GM18520 (cell line): ENCODE measurements at regions not wholly inside any gene's neighbourhood (a gene's known extent, or its start where the extent isn't known, plus 50 kb on each side); places are given as distances from the start of the nearest gene placed in this dataset.
"Not testable (repeated sequence)": the region's sequence is repeated elsewhere in the genome, so short reads cannot be mapped to it uniquely, and the experiment has no call there.

ENCODE experiments used
- ATAC-seq: cut with Tn5 transposase; IDR thresholded peaks from one replicate; pipeline ENCODE4 v1.9.1; 2021; ENCODE audit not compliant: unreplicated experiment

DNA sequence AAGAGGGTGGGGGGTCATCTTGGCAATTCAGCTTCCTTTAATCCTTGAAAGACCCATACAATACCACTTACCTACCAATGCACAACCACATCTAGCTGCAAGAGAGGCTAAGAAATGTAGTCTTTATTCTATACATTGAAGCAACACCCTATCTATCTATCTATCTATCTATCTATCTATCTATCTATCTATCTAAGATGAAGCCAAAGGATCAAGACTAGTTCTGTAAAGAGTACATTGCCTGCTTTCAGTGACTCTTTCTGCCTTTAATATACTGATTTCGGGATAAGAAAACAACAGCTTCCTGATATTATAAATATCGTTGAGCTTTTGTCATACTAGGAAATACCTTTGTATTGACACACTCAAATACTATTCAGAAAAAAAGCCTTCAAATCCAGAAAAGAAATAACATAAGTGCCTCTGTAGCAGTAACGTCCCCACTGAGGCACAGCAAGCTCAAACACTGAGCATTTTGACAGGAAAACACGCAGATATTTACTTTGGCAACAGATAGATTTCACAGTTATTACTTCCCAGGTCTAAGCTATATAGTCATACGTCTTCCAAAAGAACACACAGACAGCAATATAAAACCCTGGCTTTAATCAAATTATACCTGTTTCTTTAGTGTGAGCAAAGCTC is 139.4 kb upstream of the SERTAD2 start:
- ATAC-seq: no peak

DNA sequence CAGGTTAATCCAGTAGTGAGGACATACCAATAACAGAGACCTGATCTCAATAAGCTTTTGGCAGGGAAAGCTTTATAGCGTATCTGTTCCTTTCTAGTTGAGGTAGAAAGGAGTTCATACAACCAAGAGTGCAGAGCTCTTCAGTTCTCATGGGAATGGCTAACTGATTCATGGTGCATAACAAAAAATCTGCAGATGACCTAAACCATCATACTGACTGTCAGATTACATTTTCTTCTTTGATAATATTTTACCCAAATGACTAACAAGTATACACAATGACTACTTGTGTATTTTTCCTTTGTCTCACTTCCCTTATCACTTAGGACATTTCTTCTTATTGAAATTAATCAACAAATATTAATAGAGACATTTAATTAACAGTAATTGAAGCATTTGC is 140.0 kb upstream of the SERTAD2 start:
- peak; percentile 58 for ATAC-seq

DNA sequence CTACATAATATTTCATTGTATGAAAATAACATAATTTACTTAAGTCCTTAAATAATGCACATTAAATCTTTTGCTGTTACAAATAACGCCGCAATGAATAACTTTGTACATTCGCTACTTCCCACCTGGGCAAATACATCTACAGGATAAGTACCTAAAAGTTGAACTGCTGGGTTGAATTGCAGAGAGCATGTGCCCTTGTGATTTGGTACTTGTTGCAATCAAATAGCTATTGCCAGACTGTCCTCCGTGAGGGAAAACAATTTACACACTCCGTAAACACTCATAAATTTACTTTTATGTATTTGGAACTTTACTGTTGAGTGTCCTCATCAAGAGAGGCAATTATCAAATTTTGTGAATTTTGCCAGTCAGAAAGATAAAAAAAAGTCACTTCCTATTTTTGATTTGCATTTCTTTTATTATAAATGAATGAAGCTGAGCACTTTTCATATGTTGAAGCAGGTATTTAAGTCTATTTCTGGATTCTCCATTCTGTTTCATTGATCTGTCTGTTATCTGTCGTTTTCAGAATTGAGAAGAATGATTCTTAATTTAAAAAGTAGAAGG is 140.8 kb upstream of the SERTAD2 start:
- ATAC-seq: no peak

DNA sequence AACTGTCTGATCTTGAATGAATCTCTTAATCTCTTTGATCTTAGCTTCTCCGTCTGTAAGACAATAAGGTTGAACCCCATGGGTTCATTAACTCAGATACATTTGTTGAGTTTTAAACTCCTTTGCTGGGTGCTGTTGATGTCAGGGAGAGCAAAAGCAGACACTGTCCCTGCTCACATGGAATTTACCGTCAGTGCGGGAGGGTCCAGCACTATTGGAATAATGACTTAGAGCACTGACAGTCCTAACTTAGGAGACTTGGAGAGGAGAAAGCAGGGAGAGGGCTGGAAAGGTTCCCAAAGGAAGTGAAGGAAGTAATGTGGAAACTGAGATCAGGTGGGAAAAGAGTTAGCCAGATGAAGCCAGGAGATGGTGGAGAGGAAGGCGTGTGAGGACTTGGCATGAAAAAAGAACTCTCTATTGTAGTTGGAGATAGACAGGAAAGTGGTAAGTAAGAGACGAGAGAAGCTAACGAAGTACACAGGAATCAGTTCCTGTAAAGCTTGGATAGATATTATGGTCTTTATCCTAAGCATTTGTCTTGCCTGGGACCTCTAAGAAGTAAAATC is 141.4 kb upstream of the SERTAD2 start:
- ATAC-seq: no peak

DNA sequence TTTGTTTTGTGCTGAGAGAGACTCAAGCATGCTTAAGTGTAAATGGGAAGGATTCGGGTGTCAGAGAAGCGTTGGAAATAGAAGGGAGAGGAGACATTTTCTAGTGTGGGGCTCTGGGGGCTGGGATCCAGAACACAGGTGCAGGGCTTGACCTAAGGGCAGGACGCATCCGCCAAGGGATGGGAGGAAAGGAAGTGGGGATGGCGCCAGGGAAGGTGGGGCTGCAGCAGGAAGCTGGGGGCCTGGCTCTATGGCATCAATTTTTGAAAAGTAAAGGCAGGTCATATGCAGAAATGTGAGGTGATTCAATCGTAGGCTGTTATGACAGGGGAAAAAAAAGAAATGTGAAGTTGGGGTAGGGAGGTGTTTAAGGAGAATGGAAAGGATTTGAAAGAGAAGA is 143.2 kb upstream of the SERTAD2 start:
- ATAC-seq: no peak

DNA sequence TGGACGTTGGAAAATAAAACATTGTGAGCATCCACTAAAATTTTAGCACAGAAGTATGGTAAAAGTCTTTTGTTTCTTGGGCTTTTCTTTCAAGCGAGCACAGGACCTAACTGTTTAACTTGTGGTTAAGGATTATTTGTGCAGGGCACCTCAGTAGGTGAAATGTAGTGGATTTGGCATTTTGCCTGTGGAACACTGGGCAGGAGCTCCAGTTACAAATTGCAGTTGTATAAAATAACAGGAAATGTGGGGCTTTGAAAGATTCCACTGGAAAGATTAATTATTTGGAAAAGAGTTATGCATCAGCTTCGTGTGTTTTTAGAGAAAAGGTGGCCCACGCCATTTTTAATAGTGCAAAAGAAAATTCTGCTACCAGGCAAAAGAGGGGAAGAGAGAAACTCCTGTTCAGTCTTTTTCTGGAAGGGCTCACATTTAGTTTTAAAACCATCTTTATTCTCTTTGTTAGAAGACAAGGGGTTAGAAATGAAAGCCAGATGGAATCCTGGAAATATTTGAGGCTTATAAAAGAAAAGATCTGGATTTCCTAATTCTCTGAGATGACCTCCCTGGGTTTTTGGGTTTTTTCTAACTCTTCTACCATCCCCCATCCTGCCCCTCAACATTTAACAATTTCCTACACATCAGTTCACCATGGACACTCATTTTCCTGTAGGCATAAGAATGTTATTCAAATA is 144.3 kb upstream of the SERTAD2 start:
- ATAC-seq: no peak

DNA sequence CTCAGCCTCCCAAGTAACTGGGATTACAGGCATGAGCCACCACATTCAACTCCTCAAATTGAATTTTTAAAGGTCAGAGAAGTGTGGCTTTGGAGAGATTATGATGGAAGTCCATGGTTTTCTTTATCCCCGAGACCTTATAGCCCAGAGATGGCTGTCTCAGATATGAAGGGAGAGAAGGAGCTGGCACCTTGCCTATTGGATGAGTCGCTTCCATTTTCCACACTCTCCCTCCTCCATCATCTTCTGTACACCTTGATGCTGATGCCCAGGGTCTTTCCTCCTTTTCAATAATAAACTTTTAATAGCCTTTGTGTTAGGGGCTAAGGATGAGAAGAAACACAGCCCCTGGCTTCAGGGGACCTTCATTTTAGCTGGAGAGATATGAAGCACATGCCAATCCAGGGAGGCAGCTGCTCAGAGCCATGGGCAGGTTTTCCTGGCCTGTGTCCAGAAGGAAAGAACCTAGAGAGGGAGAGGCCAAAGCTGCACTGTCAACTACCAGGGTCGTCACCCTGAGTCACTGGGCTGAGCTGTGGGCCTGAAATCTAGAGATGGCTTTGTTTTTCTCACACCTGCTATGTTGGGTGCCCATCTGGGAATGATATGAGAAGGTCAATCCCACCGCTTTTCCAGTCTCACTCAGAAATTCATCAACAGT is 146.0 kb upstream of the SERTAD2 start:
- no peak for ATAC-seq

DNA sequence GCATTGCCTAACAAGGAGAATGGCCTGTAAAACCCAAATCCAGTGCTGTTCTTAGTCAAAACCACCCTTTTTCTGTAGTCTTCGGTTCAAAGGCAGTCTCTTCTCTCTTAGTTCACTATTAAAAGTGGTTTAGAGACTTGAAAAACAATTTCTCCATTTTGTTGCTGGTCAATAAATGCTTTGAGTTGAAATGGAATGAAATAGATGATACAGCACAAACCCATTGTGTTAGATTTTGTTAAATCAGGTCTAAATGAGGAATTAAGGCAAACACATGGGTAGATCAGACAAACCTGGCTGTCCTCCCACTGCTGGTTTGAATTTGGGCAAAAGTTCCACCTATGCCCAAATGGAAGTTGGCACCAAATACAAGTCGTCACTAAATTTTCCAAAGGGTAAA is 150.1 kb upstream of the SERTAD2 start:
- ATAC-seq: no peak

DNA sequence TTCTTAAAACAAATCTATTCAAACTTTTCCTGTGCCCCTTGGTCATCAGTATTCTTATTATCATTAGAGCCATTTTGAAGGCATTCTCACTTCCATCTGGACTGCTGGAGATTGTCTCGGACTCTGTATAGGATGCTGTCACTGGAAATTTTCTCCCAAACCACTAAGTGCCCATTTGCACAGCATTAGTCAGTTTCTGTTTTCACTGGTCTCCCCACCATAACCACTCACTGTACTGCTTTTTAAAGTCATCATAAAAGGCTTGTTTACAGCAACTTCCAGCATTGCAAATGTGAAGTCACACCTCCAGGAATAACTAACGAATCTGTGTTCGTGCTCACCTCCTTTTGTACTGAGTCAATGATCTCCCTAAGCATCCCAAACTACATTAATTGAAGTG is 150.9 kb upstream of the SERTAD2 start:
- no peak for ATAC-seq

DNA sequence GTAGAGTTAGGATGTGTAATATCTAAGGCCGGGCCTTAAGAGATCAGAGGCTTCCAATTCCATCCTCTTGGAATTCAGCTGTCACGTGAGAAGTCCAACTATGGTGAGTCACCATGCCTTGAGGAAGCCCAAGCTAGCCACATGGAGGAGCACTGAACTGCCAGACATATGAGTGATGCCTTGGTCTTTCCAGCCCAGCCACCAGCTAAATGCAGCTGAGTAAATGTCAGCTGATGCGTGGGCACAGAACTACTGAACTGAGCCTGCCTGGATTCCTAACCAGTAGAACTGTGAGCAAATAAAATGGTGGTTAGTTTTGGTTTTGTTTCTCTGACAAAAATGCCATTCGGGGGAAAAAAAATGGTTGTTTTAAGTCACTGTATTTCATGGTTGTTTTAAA is 153.7 kb upstream of the SERTAD2 start:
- ATAC-seq: peak; percentile 58

DNA sequence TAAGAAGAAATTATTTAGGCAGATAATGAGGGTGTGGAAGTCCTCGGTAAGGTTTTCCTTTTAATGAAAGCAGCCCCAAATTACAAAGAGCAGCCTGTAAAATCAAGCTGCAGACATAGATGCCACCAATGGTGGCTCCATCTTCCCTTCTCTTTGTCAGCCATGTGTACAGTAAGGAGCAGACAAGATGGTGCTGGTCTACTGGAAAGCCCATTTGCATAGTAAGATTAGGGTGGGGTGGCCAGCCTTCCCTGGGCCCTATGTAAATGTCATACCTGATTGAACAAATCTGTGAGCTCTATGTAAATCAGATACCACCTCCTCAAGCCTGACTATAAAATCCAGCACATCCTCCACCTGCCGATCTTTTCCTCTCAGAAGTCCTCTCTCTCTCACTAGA is 154.4 kb upstream of the SERTAD2 start:
- no peak for ATAC-seq

DNA sequence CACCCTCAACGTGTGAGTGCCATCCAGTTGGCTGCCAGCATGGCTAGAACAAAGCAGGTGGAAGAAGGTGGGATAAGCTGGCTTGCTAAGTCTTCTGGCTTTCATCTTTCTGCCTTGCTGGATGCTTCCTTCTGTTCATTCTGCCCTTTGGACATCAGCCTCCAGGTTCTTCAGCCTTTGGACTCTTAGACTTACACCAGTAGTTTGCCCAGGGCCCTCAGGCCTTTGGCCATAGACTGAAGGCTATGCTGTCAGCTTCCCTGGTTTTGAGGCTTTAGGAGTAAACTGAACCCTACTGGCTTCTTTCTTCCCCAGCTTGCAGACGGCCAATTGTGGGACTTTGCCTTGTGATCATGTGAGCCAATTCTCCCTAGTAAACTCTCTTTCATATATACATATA is 155.0 kb upstream of the SERTAD2 start:
- no peak for ATAC-seq

DNA sequence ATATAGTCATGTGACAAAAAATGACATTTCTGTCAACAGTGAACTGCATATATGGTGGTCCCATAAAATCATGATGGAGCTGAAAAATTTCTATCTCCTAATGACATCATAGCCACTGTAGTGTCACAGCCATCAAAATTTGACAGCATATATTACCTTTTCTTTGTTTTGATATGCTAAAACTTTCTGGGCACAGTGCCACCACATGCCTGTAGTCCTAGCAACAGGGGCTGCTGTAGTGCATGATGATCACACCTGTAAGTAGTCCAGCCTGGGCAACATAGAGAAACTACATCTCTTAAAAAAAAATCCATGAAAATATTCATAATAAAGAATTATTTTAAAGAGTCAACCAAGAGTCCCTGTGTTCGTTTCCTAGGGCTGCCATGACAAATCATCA is 155.5 kb upstream of the SERTAD2 start:
- no peak for ATAC-seq

DNA sequence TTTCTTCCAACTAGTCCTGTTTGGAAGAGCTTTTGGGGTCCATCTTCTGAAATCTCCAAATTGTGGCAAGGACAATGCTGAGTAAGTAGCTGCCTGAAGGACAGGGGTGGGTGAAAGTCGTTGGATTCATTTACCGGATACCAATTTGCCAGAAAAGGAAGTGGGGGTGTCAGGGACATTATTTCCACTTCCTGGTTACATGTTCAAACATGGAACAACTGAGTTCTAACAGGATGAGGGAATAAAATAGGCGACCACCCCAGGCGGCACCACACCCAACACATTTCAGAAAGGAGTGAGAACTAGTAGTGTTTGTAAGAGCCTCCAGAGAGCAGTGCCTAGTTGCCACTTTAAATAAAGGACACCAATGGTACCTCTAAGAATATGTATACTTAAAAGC is 158.6 kb upstream of the SERTAD2 start:
- no peak for ATAC-seq

DNA sequence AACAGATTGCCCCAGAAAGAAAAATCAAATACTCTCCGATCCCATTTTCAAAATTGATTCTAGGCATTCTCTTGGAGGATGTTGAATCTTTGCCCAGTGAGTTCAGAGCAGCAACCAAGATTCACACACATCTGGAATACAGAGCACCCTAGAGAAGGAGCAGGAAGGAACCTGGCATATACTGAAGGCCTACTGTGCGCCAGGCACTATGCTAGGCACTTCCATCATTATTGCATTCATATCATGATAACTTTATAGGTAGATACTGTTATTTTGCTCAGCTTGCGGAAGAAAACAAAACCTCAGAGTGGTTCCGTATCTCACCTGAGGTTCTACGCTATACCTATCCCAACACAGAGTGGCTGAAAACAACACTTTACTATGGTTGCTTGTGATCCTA is 160.3 kb upstream of the SERTAD2 start:
- ATAC-seq: no peak

DNA sequence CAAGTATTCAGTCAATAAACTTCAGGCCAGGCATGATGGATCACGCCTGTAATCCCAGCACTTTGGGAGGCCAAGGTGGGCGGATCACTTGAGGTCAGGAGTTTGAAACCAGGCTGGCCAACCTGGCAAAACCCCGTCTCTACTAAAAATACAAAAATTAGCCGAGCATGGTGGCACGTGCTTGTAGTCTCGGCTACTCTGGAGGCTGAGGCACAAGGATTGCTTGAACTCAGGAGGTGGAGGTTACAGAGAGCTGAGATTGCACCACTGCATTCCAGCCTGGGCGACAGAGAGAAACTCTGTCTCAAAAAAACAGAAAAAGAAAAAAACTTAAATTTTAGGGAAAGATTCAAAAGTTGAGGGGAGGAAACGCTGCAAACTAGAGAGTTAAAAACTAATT is 162.8 kb upstream of the SERTAD2 start:
- ATAC-seq: not testable (repeated sequence)

DNA sequence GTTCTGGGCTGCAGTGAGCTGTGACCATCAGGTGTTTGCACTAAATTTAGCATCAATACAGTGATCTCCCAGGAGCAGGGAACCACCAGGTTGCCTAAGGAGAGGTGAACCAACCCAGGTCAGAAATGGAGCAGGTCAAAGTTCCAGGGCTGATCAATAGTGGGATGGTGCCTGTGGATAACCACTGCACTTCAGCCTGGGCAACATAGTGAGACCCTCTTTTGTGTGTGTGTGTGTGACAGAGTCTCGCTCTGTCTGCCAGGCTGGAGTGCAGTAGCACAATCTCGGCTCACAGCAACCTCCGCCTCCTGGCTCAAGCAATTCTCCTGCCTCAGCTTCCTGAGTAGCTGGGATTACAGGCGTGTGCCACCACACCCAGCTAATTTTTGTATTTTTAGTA is 163.7 kb upstream of the SERTAD2 start:
- no peak for ATAC-seq

DNA sequence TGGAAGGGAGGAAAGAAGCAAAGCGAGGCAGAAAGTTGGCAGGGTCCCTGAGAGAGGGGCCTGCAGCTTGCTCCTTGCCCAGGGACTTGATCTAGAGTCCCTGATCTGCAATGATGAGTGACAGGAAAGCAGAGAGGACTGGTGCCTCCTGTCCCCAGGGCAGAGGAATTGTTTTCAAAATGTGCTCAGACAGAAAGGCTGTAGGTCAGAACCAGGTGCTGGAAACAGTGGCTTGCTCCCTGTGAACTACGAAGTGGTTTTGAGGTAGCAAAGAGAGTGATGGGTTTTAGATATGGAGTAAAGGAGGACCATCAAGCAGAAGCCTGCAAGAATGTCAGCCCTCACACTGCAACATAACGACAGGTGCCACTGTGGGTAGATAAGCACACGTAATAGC is 164.9 kb upstream of the SERTAD2 start:
- ATAC-seq: no peak

DNA sequence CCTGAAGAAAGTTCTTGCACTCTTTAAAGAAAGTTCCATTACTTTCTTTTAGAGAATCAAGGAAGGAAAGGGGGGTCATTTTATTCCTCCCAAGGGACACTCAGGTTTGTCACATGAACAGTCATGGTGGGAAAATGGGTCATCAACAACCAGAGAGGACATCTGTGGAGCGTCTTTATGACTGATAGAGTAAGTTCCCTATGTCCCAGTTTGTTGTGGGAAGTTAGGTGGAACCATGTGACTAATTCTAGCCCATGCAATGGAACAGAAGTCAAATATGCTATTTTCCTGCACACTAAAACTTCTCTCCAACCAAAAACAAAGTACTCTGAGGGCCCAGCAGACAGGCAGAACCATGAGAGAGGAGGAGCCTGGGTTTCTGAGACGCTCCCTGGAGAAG is 165.6 kb upstream of the SERTAD2 start:
- peak; percentile 12 for ATAC-seq

DNA sequence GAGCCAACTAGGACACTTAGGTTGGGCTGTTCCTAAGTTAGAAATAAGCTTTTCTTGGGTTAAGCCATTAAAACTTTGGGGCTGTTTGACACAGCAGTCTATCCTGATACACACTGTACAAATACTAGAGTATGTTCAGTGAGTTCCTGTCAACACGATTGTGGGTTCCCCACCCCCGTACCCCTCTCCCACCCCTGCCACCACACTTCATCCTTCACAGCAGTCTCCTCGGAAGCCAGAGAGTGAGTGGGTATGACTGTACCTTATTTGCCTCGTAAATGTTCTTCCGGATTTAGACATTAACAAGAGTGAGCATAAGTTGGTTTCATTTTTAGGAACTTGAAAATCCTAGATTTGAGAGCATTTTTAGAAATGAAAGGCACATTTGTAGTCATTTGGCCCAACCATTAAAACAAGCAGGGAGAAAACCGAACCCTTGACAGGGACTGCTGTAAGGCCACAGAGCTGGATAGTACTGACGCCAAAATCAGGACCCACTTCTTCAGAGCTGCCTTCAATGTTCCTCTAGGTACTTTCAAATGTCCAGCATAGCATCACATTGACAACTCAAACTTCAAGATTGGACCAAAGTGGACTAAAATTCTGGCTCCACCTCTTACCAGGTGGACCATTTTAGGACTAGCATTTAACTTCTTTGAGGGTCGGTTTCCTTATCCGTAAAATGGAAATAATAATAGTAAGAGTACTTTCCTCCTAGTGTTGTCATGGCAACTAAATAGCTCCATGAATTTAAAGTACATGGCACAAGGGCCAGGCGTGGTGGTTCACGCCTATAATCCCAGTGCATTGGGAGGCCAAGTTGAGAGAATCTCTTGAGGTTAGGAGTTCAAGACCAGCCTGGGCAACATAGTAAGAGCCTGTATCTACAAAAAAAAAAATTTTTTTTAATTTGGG is 166.3 kb upstream of the SERTAD2 start:
- peak; percentile 87 for ATAC-seq

DNA sequence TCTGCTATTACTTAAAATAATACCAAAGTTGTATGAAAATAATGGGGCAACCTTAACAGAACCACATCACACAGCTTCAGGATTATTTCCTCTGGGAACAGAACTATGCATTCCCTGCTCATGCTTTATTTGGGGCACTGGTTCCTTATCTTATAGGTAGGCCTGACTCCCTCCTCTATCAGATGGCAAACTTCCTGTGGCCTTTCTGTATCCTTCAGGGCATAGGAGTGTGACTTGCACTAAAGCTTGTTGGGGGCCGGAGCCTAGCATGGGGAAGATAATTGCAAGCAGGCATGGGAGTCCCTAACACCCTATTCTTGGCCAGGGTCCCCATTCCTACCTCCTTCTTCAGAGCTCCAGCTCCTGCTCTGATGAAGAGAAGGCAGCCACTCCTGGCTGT is 167.2 kb upstream of the SERTAD2 start:
- ATAC-seq: no peak
